ENCODE measurements at regions not wholly inside any gene's neighbourhood (a gene's known extent, or its start where the extent isn't known, plus 50 kb on each side); places are given as distances from the start of the nearest gene placed in this dataset.

GRCh38 chr5:82465235-82465634, 187.1 kb upstream of the RPS23 start:
- TF ChIP-seq CTCF (IDR thresholded peaks at IDR 0.05 in 8 of 11, conservative IDR thresholded peaks at IDR 0.05 in 3 of 11): no peak
- no peak for TF ChIP-seq POLR2AphosphoS5 (IDR thresholded peaks at IDR 0.05)
- TF ChIP-seq POLR2A (IDR thresholded peaks at IDR 0.05): no peak
